HFF-Myc (cell line): ENCODE measurements at regions not wholly inside any gene's neighbourhood (a gene's known extent, or its start where the extent isn't known, plus 50 kb on each side); places are given as distances from the start of the nearest gene placed in this dataset.

Experiments
- DNase-seq: peaks from one replicate; pipeline ENCODE4 v3.0.0-alpha.2; 2011; ENCODE audit warnings: low read depth; ENCODE audit errors: extremely low read depth
- H3K4me3 ChIP-seq: replicated peaks from 2 replicates; pipeline ENCODE4 v1.5.1; 2011; ENCODE audit warnings: low read depth, mild to moderate bottlenecking, control low read depth, low read length
- TF ChIP-seq, protein P1 (sequence below): IDR thresholded peaks from 2 replicates; pipeline ENCODE4 v1.5.1; 2012; ENCODE audit warnings: mild to moderate bottlenecking, low read depth, low read length, control low read depth; ENCODE audit errors: missing control alignments

DNA sequence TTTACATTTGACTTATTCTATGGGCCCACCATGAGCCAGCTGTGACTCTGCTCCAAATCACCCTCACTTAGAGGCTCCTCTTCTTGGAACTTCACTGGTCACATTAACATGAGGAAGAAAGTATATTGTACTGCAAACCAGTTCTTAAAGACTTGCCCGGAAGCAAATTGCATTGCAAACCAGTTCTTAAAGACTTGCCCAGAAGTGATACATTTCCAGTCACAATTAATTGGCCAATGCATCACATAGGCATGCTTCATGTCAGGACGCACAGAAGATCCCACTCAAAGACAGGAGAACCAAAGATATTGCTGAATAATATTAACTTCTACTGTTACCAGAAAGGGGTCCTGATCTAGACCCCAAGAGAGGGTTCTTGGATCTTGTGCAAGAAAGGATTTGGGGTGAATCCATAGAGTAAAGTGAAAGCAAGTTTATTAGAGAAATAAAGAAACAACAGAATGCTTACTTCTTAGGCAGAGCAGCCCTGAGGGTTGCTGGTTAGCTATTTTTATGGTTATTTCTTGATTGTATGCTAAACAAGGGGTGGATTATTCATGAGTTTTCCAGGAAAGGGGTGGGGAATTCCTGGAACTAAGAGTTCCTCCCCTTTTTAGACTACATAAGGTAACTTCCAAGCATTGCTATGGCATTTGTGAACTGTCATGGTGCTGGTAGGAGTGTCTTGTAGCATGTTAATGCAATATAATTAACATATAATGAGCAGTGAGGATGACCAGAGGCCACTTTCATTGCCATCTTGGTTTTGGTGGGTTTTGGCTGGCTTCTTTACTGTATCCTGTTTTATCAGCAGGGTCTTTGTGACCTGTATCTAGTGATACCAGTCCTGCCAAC lies 54.6 kb upstream of the HCCS start:
- TF ChIP-seq, protein P1, sequence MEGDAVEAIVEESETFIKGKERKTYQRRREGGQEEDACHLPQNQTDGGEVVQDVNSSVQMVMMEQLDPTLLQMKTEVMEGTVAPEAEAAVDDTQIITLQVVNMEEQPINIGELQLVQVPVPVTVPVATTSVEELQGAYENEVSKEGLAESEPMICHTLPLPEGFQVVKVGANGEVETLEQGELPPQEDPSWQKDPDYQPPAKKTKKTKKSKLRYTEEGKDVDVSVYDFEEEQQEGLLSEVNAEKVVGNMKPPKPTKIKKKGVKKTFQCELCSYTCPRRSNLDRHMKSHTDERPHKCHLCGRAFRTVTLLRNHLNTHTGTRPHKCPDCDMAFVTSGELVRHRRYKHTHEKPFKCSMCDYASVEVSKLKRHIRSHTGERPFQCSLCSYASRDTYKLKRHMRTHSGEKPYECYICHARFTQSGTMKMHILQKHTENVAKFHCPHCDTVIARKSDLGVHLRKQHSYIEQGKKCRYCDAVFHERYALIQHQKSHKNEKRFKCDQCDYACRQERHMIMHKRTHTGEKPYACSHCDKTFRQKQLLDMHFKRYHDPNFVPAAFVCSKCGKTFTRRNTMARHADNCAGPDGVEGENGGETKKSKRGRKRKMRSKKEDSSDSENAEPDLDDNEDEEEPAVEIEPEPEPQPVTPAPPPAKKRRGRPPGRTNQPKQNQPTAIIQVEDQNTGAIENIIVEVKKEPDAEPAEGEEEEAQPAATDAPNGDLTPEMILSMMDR, result no peak
- H3K4me3 ChIP-seq, result no peak overlapping the region
- no peak for DNase-seq

DNA sequence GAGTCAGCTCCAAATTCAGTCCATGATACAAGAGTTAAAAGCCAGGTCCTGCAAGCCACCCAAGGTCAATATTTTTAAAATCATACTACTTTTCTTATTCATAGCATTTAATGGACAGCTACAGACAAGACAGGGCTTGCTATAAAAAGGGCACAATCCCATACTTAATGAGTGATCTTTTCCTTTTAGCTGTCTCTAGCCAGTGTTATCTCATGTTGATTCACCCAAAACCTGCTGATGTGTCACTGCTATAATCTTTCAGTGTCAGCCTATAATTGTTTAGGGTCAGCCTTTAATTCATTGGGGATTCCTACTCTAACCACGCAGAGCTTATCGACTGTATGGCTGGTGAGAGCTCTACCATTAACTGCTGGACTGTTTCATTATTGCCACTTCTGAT lies 51.2 kb upstream of the HCCS start:
- H3K4me3 ChIP-seq, result no peak overlapping the region
- DNase-seq, result no peak
- TF ChIP-seq, protein P1, result no peak
